Esophagus mucosa (tissue), 1 donor: ENCODE measurements at regions not wholly inside any gene's neighbourhood (a gene's known extent, or its start where the extent isn't known, plus 50 kb on each side); places are given as distances from the start of the nearest gene placed in this dataset.
A peak's percentile ranks its signal among the peaks of the same experiment; 100 is the strongest.

Experiments
- ATAC-seq: fragments of 200-7000 bp; cut with Tn5 transposase; one replicate; pipeline ENCODE4 v1.9.1; 2020
- donor health status: DM: yes; HTN: yes; CAD: no.

GRCh38 chr17:33404070-33404819, 111.2 kb upstream of the ASIC2 start:
- ATAC-seq: no peak

GRCh38 chr17:33416131-33416530, 123.0 kb upstream of the ASIC2 start:
- no peak for ATAC-seq

- no peak for ATAC-seq
Observed at GRCh38 chr17:33421933-33422332, 128.8 kb upstream of the ASIC2 start.

DNA sequence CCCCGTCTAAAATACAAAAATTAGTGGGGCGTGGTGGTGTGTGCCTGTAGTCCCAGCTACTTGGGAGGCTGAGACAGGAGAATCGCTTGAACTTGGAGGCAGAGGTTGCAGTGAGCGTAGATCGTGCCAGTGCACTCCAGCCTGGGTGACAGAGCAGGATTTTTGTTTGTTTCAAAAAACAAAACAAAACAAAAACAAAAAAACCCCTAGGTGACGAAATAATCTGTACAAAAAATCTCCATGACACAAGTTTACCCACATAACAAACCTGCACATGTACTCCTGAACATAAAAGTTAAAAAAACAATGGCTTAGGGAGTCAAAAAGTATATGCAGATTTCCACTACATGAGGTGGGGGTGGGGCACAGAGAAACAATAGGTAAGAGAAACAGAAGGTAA, 140.5 kb upstream of the ASIC2 start:
- ATAC-seq: no peak

DNA sequence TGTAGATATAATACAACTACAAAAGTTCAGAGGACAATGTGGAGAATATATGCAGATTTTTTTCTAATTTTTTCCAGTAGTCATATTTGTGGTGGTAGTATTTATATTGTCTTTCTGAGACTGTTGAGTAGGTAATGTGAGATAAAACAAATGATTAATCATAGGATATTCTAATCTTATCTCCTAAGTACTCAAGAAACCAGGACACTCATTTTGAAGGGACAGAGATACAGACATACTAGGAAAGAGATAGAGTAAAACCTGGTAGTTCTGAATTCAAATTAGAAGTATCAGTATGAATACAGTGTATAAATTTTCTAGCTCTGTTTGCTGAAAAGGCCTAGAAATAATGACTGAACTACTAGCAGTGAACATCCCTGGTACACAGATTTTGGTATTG, 141.7 kb upstream of the ASIC2 start:
- ATAC-seq: no peak

DNA sequence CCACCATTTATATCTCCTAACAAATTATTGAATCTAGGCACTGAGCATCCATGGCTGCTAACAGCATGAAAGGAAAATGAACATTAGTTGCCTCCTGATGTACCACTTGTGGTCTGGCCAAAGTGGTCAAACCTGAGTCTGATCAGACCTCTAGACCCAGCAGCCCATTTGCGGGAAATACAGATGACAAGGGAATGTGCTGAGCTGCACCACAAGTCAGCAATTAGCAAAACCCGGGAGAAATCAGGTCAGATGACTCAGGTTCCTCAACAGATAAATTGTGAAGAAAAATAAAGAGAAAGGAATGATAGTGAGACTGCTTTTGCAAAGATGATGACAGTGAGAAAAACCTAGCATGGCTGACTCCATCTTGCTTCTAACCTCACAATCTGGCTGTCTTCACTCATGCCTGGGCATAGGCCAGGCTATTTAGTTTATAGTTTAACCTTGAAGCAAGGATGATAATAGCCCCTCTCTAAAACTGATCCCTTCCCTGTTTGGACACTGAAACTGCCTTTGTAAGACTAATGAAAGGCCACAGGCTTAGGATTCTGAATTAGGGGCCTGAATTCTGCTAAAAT, 142.7 kb upstream of the ASIC2 start:
- no peak for ATAC-seq

DNA sequence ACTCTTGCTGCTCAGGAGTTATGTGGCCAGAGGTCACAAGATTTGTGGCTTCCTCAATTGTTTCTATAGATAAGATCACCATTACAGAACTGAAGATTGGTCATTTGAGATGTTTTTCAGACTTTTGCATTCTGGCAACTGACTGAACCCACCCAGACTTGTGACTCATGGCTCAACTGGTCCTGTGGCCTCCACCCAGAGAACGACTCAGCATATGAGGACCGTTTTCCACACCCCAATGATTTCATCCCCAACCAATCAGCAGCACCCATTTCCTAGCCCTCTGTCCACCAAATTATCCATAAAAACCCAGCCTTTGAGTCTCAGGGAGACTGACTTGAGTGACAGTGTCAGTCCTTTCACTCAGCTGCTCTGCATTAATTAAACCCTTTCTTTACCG, 143.2 kb upstream of the ASIC2 start:
- no peak for ATAC-seq

DNA sequence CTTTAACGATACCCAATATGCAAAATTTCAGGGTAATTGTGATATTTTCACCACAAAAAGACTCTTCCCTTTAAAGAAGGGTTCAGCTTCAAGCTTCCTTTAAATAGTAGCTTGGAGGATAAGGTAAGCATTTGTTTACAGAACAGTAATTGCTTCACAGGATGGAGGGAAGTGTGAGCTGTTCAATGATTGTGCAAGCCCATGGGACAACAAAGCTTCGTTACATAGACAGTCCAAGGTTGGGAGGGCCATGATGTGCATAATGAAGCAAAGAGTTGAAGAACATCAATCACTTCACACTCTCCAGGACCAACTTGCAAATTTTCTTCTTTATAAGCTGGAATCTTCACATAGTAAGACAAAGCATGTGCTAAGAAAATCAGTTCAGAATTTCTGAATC, 145.0 kb upstream of the ASIC2 start:
- no peak for ATAC-seq

- no peak for ATAC-seq
Observed at GRCh38 chr17:33438578-33438977, 145.5 kb upstream of the ASIC2 start.

DNA sequence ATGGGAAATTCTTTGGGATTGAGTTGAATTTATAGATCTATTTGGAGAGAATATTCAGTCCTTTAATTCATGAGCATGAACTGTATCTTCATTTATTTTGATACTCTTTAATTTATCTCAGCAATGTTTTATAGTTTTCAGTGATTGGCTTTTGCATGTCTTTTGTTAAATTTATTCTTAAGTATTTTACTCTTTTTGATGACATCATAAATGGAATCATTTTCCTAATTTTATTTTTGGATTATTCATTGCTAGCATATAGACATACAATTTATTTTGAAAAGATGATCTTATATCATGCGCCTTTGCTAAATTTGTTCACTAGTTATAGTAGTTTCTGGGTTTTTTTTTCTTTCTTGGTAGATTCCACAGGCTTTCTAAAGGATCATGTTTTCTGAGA, 149.2 kb upstream of the ASIC2 start:
- no peak for ATAC-seq

- no peak for ATAC-seq
Observed at GRCh38 chr17:33444731-33445130, 151.6 kb upstream of the ASIC2 start.

GRCh38 chr17:33447090-33447489, 154.0 kb upstream of the ASIC2 start:
- ATAC-seq: no peak

- no peak for ATAC-seq
Observed at GRCh38 chr17:33451221-33451620, 158.1 kb upstream of the ASIC2 start.

GRCh38 chr17:33457477-33457876, 164.4 kb upstream of the ASIC2 start:
- no peak for ATAC-seq

GRCh38 chr17:33459078-33459940, 166.2 kb upstream of the ASIC2 start:
- ATAC-seq: no peak

GRCh38 chr17:33460781-33461450, 167.8 kb upstream of the ASIC2 start:
- ATAC-seq: no peak

- ATAC-seq: no peak
Observed at GRCh38 chr17:33463887-33464286, 170.8 kb upstream of the ASIC2 start.

GRCh38 chr17:33464669-33465280, 171.7 kb upstream of the ASIC2 start:
- ATAC-seq: no peak

- no peak for ATAC-seq
Observed at GRCh38 chr17:33469421-33469820, 176.3 kb upstream of the ASIC2 start.

DNA sequence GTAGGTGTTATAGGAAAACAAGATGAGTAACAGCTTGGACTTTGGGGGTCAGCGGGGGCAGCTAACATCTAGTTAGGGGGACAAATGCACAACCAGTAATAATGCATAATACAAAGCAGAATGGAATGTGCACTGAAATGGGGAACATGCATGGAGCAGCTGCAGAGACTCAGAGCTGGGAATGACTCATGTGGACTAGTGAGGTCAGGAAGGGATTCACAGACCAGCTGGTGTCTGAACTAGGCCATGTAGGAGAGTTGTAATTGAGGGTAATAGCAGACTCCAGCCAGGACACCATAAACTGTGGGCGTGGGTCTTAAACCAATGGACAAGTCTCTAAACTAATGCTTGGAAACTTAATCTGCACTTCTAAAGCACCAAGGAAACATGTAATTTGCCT, 176.8 kb upstream of the ASIC2 start:
- ATAC-seq: peak; percentile 39

- ATAC-seq: no peak
Observed at GRCh38 chr17:33473061-33473460, 180.0 kb upstream of the ASIC2 start.

DNA sequence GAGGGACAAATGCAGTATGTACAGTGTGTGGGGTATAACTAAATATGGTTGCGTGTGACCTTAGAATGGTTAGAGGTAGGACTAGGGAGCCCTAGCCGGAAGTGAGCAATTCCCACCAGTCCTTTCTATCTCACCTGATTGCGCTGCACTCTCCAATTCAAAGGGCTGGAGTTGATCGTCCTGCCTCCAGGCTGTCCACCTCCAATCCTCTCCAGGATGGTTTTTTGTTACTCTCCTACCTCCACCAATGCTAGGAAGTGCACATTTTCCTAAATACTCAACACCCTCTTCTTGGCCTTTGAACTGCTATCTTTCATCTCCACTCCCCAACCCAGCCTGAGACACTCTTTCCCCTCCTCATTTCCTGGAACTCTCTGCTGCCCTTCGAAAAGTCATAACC, 181.7 kb upstream of the ASIC2 start:
- ATAC-seq: no peak

DNA sequence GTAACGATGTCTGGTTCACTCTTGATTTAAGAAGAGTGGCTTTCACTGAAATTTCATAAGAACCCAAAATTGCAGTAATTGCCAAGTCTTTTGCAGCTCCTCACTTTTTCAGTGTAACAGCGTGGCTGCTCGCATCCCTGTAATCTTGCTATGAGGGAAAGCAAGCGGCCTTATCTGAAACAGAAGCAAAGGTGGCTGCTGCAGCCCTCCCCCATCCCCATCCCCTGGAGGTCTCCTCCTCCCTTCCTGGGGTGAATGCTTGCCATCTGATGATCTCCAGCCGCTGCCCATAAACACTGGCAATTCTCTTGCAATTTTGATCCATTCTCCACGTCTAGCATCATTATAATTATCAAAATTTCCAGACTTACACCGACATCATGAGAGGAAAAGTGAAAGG, 182.5 kb upstream of the ASIC2 start:
- ATAC-seq: no peak
